HFF-Myc (cell line): ENCODE measurements at regions not wholly inside any gene's neighbourhood (a gene's known extent, or its start where the extent isn't known, plus 50 kb on each side); places are given as distances from the start of the nearest gene placed in this dataset.
A peak's percentile ranks its signal among the peaks of the same experiment; 100 is the strongest.

Experiments used
- DNase-seq: peaks from one replicate; pipeline ENCODE4 v3.0.0-alpha.2; 2011; ENCODE audit warnings: low read depth; ENCODE audit errors: extremely low read depth
- H3K4me3 ChIP-seq: replicated peaks from 2 replicates; pipeline ENCODE4 v1.5.1; 2011; ENCODE audit warnings: low read depth, mild to moderate bottlenecking, control low read depth, low read length
- TF ChIP-seq, protein P1 (sequence below): IDR thresholded peaks from 2 replicates; pipeline ENCODE4 v1.5.1; 2012; ENCODE audit warnings: mild to moderate bottlenecking, low read depth, low read length, control low read depth; ENCODE audit errors: missing control alignments

- TF ChIP-seq, protein P1, sequence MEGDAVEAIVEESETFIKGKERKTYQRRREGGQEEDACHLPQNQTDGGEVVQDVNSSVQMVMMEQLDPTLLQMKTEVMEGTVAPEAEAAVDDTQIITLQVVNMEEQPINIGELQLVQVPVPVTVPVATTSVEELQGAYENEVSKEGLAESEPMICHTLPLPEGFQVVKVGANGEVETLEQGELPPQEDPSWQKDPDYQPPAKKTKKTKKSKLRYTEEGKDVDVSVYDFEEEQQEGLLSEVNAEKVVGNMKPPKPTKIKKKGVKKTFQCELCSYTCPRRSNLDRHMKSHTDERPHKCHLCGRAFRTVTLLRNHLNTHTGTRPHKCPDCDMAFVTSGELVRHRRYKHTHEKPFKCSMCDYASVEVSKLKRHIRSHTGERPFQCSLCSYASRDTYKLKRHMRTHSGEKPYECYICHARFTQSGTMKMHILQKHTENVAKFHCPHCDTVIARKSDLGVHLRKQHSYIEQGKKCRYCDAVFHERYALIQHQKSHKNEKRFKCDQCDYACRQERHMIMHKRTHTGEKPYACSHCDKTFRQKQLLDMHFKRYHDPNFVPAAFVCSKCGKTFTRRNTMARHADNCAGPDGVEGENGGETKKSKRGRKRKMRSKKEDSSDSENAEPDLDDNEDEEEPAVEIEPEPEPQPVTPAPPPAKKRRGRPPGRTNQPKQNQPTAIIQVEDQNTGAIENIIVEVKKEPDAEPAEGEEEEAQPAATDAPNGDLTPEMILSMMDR: peak; percentile 35
- no peak overlapping the region for H3K4me3 ChIP-seq
- DNase-seq: no peak
Measured at GRCh38 chr2:228657807-228658402, 476.4 kb upstream of the SPHKAP start.

DNA sequence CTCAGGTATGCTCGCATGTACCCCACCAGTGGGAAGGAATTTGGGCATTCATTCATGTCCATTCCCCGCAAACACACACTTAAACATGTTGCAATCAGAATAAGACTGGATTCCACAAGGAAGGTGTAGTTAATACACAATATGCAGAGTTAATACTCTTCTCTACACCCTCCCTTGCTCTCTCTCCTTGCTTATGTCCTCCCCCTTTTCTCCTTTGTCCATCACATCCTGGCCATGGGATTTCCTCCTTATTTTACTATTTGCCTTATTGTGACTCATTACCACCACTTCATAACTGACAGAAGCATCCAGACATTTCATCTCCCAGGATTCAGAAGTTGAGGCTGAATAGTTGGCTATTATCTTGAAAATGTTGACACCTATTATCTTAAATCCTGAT lies 473.8 kb upstream of the SPHKAP start:
- H3K4me3 ChIP-seq: no peak overlapping the region
- no peak for DNase-seq
- TF ChIP-seq, protein P1: no peak

DNA sequence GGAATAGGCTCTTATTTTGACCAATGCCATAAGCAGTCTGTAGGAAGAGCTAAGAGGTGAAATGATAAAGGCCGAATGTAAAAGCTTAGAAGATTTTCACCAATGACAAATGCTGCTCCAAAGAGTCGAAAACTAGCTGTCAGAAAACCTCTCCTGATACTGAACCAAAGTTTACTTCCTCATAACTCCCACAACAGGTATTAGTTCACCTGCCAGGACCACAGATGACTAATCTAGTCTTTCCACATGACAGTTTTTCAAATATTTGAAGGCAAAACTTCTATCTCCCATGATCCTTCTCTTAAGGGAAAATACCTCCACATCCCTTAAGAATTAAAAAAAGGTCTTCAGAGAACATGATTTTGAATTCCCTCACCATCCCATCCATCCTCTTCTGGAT lies 473.2 kb upstream of the SPHKAP start:
- TF ChIP-seq, protein P1: no peak
- no peak overlapping the region for H3K4me3 ChIP-seq
- DNase-seq: no peak

DNA sequence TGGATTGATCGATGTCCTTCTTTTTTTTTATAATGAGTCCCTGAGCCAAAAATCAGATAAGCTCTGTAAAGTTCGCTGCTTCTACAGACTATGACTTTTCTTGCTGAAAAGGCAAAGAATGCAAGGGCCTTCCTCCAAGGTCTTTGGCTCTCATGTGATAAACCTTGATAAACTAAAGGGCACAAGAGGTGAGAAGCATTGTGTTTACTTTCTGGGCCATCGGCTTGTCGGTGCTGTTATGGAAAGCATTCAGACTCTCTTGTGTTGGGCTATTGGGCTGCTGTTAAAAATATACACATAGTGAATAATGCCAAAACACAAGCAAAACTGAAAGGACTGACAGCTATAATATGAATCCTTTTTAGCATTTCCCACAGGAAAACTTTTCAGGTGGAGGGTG lies 472.4 kb upstream of the SPHKAP start:
- TF ChIP-seq, protein P1: no peak
- DNase-seq: no peak
- H3K4me3 ChIP-seq: no peak overlapping the region

GRCh38 chr2:228652366-228652765 lies 470.9 kb upstream of the SPHKAP start:
- no peak overlapping the region for H3K4me3 ChIP-seq
- TF ChIP-seq, protein P1: no peak
- DNase-seq: no peak

- no peak overlapping the region for H3K4me3 ChIP-seq
- no peak for DNase-seq
- TF ChIP-seq, protein P1: no peak
Measured at GRCh38 chr2:228649876-228650275, 468.4 kb upstream of the SPHKAP start.

- H3K4me3 ChIP-seq: no peak overlapping the region
- DNase-seq: no peak
- TF ChIP-seq, protein P1: no peak
Measured at GRCh38 chr2:228649447-228649846, 468.0 kb upstream of the SPHKAP start.
